Progenitor cell of endocrine pancreas (in vitro differentiated cells): ENCODE measurements at regions not wholly inside any gene's neighbourhood (a gene's known extent, or its start where the extent isn't known, plus 50 kb on each side); places are given as distances from the start of the nearest gene placed in this dataset.
A peak's percentile ranks its signal among the peaks of the same experiment; 100 is the strongest.

Experiments used
- DNase-seq: peaks from one replicate; pipeline ENCODE4 v3.0.0; 2021; ENCODE audit warnings: low spot score; ENCODE audit not compliant: unreplicated experiment
- H3K27ac Mint-ChIP-seq: 2 replicates; pipeline ENCODE4 v1.8.0; 2021; ENCODE audit warnings: mild to moderate bottlenecking, moderate library complexity, mixed read lengths
- H3K27me3 Mint-ChIP-seq: 2 replicates; pipeline ENCODE4 v1.8.0; 2021; ENCODE audit warnings: mixed read lengths
- H3K36me3 Mint-ChIP-seq: 2 replicates; pipeline ENCODE4 v1.8.0; 2022; ENCODE audit warnings: mixed read lengths; ENCODE audit not compliant: insufficient read depth
- H3K4me1 Mint-ChIP-seq: 2 replicates; pipeline ENCODE4 v1.8.0; 2021; ENCODE audit warnings: low read depth, mixed read lengths
- H3K4me3 Mint-ChIP-seq: 2 replicates; pipeline ENCODE4 v1.8.0; 2021; ENCODE audit warnings: low read depth, mild to moderate bottlenecking, moderate library complexity, mixed read lengths
- H3K9me3 Mint-ChIP-seq: 2 replicates; pipeline ENCODE4 v1.8.0; 2021; ENCODE audit warnings: low read depth, mixed read lengths
- CTCF ChIP-seq: fragments of 200-600 bp; sonication (generic); IDR thresholded peaks from one replicate; pipeline ENCODE4 v1.5.0; 2021; ENCODE audit warnings: antibody characterized with exemption, mild to moderate bottlenecking; ENCODE audit not compliant: unreplicated experiment

- no peak overlapping the region for H3K27ac Mint-ChIP-seq
- DNase-seq: no peak
- H3K27me3 Mint-ChIP-seq: no peaks in the 10 kb centered on the region
- no peaks in the 10 kb centered on the region for H3K36me3 Mint-ChIP-seq
- no peak overlapping the region for H3K4me3 Mint-ChIP-seq
- no peaks in the 10 kb centered on the region for H3K4me1 Mint-ChIP-seq
- H3K9me3 Mint-ChIP-seq: no peaks in the 10 kb centered on the region
- no peak for TF ChIP-seq CTCF
These were observed 464.3 kb downstream of the NBAS start for GRCh38 chr2:15096873-15097272.

- Mint-ChIP-seq H3K9me3 (peaks cover 12% of the 10 kb centered on the region), H3K36me3 (peaks cover 6% of the 10 kb centered on the region), H3K27ac (no peak overlapping the region), H3K4me3 (no peak overlapping the region), H3K27me3 (no peaks in the 10 kb centered on the region), H3K4me1 (peaks cover 3% of the 10 kb centered on the region)
- no peak for TF ChIP-seq CTCF
- no peak for DNase-seq
These were observed 454.0 kb downstream of the NBAS start for GRCh38 chr2:15107137-15107536.

- H3K9me3 Mint-ChIP-seq: peaks cover 29% of the 10 kb centered on the region
These were observed 449.4 kb downstream of the NBAS start for GRCh38 chr2:15111718-15112117.

GRCh38 chr2:15112216-15112615, 448.9 kb downstream of the NBAS start:
- Mint-ChIP-seq H3K9me3 (peaks cover 29% of the 10 kb centered on the region), H3K27ac (peak overlapping the region; percentile 85), H3K4me1 (peaks cover 3% of the 10 kb centered on the region), H3K27me3 (no peaks in the 10 kb centered on the region), H3K4me3 (no peak overlapping the region), H3K36me3 (peaks cover 8% of the 10 kb centered on the region)
- TF ChIP-seq CTCF: no peak
- no peak for DNase-seq

More at GRCh38 chr2:15111718-15112117, 449.4 kb downstream of the NBAS start:
- TF ChIP-seq CTCF: no peak
- Mint-ChIP-seq H3K4me3 (no peak overlapping the region), H3K27me3 (no peaks in the 10 kb centered on the region), H3K4me1 (peaks cover 3% of the 10 kb centered on the region), H3K36me3 (peaks cover 8% of the 10 kb centered on the region), H3K27ac (peak overlapping the region; percentile 85)
- no peak for DNase-seq

- no peak overlapping the region for H3K27ac Mint-ChIP-seq
- H3K4me3 Mint-ChIP-seq: no peak overlapping the region
- H3K9me3 Mint-ChIP-seq: peaks cover 28% of the 10 kb centered on the region
- no peak for DNase-seq
- TF ChIP-seq CTCF: no peak
- H3K4me1 Mint-ChIP-seq: peaks cover 13% of the 10 kb centered on the region
- H3K36me3 Mint-ChIP-seq: peaks cover 8% of the 10 kb centered on the region
- no peaks in the 10 kb centered on the region for H3K27me3 Mint-ChIP-seq
These were observed 445.4 kb downstream of the NBAS start for GRCh38 chr2:15115776-15116175.
